H1 (cell line): ENCODE measurements at regions not wholly inside any gene's neighbourhood (a gene's known extent, or its start where the extent isn't known, plus 50 kb on each side); places are given as distances from the start of the nearest gene placed in this dataset.

Experiments used
- EZH2 ChIP-seq: fragments of 200-600 bp; sonication (generic); IDR thresholded peaks from 2 replicates; pipeline ENCODE4 v1.7.1; 2012; ENCODE audit warnings: low read depth, mild to moderate bottlenecking, moderate library complexity, low read length, inconsistent platforms; ENCODE audit not compliant: severe bottlenecking
- JUN ChIP-seq: IDR thresholded peaks from 2 replicates; pipeline ENCODE4 v1.6.1; 2011; ENCODE audit warnings: low read depth, mild to moderate bottlenecking, improper control_type of control experiment, low read length
- JUND ChIP-seq: IDR thresholded peaks from 2 replicates; pipeline ENCODE4 v1.6.1; 2011; ENCODE audit warnings: mild to moderate bottlenecking, improper control_type of control experiment, low read length
- MAFK ChIP-seq: IDR thresholded peaks from 2 replicates; pipeline ENCODE4 v1.6.1; 2012; ENCODE audit warnings: low read depth, mild to moderate bottlenecking, improper control_type of control experiment, low read length
- NANOG ChIP-seq: IDR thresholded peaks from 2 replicates; pipeline ENCODE4 v1.6.1; 2011; ENCODE audit warnings: low read length, low read depth, mild to moderate bottlenecking, inconsistent platforms; ENCODE audit not compliant: insufficient read depth, poor library complexity, severe bottlenecking
- SIN3A ChIP-seq, 2 experiments: IDR thresholded peaks in 1 of 2; conservative IDR thresholded peaks in 1 of 2; 2 replicates each; pipeline ENCODE4 v1.6.1; 2011 to 2012; ENCODE audit warnings: low read length in 2 of 2, improper control_type of control experiment in 1 of 2, low read depth in 1 of 2, mild to moderate bottlenecking in 1 of 2
- SIRT6 ChIP-seq: IDR thresholded peaks from one replicate; pipeline ENCODE4 v1.7.1; 2012; ENCODE audit warnings: low read length, inconsistent platforms
- SP2 ChIP-seq: IDR thresholded peaks from 2 replicates; pipeline ENCODE4 v1.6.1; 2012; ENCODE audit warnings: mild to moderate bottlenecking, low read length, inconsistent platforms
- SUZ12 ChIP-seq: fragments of 200-600 bp; sonication (generic); IDR thresholded peaks from 2 replicates; pipeline ENCODE4 v1.6.1; 2012; ENCODE audit warnings: mild to moderate bottlenecking, inconsistent platforms, low read length, moderate library complexity, mixed read lengths
- USF2 ChIP-seq: IDR thresholded peaks from 2 replicates; pipeline ENCODE4 v1.6.1; 2011; ENCODE audit warnings: low read length, improper control_type of control experiment
- ZNF274 ChIP-seq: IDR thresholded peaks from 2 replicates; pipeline ENCODE4 v1.7.0; 2012; ENCODE audit warnings: low read length, borderline replicate concordance; ENCODE audit errors: extremely low read depth
- TF ChIP-seq, protein P1 (sequence below), 3 experiments: IDR thresholded peaks; 1 replicate in 2 of 3; 2 replicates in 1 of 3; pipeline versions ENCODE4 v1.5.1 to v1.6.1; 2011; ENCODE audit warnings: low read length in 3 of 3, mild to moderate bottlenecking in 3 of 3, inconsistent platforms in 2 of 3, low read depth in 1 of 3, moderate library complexity in 1 of 3; ENCODE audit not compliant: insufficient read depth in 1 of 3; ENCODE audit errors: control extremely low read depth in 1 of 3

DNA sequence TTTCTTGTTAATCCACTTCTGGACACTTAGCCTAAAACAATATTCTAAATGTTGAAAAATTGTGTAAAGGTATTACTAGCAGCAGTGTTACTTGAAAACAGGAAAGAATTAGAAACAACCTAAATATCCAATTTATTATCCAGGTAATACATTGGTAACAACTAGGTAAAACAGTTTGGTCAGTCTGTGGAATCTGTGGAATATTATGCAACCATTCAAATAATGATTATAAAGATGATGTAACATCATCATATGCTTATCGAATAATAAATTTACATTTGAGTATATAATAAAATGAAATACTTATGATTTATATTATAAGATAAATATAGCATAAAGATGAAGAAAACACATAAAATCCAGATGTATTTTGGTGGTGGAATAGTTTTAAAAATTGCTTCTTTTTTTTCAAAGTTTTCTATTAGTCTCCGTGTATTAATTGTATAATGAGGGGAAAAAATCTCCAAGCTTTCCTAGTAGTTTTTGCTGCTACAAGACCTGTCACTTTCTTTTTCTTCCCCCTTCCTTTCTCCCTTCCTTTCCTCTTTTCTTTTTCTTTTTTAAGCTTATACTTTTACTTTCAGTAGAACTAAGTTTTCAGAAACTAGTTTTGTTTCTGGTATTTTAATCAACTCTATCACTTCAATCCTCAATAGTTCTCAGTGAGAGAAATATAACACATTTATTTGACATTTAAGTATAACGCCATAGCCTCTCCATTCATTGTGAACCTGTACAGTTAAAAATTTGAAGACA, 197.8 kb upstream of the HMCN1 start:
- TF ChIP-seq SUZ12 (no peak), USF2 (no peak), ZNF274 (no peak), JUN (no peak), NANOG (no peak), JUND (no peak), SIN3A (conservative IDR thresholded peaks at IDR 0.05 in 1 of 2, IDR thresholded peaks at IDR 0.05 in 1 of 2; ENCODE audit: low read depth in 1 of 2, low read length in 2 of 2) (no peak), MAFK (no peak), SP2 (no peak), SIRT6 (no peak), EZH2 (no peak)
- TF ChIP-seq, protein P1, sequence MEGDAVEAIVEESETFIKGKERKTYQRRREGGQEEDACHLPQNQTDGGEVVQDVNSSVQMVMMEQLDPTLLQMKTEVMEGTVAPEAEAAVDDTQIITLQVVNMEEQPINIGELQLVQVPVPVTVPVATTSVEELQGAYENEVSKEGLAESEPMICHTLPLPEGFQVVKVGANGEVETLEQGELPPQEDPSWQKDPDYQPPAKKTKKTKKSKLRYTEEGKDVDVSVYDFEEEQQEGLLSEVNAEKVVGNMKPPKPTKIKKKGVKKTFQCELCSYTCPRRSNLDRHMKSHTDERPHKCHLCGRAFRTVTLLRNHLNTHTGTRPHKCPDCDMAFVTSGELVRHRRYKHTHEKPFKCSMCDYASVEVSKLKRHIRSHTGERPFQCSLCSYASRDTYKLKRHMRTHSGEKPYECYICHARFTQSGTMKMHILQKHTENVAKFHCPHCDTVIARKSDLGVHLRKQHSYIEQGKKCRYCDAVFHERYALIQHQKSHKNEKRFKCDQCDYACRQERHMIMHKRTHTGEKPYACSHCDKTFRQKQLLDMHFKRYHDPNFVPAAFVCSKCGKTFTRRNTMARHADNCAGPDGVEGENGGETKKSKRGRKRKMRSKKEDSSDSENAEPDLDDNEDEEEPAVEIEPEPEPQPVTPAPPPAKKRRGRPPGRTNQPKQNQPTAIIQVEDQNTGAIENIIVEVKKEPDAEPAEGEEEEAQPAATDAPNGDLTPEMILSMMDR (IDR thresholded peaks at IDR 0.05; ENCODE audit: control extremely low read depth in 1 of 3, insufficient read depth in 1 of 3, low read depth in 1 of 3, low read length in 3 of 3), result no peak
